NOMO-1 treated with DMSO at 0.1 percent for 48 hours (cell line): ENCODE measurements at regions not wholly inside any gene's neighbourhood (a gene's known extent, or its start where the extent isn't known, plus 50 kb on each side); places are given as distances from the start of the nearest gene placed in this dataset.

Source experiments
- DNase-seq: peaks from one replicate; lab custom pipeline; 2025; ENCODE audit not compliant: unreplicated experiment; lab: John Stamatoyannopoulos, UW

GRCh38 chr7:156487811-156488533 is 152.6 kb upstream of the RNF32 start:
- no peak for DNase-seq

- no peak for DNase-seq
Observed at GRCh38 chr7:156480671-156481070, 159.9 kb upstream of the RNF32 start.

- DNase-seq: peak; percentile 64
Observed at GRCh38 chr7:156479596-156479995, 161.0 kb upstream of the RNF32 start.

GRCh38 chr7:156478486-156478885 is 162.1 kb upstream of the RNF32 start:
- DNase-seq: no peak

- DNase-seq: no peak
Observed at GRCh38 chr7:156475666-156476065, 164.9 kb upstream of the RNF32 start.

- no peak for DNase-seq
Observed at GRCh38 chr7:156475179-156475578, 165.4 kb upstream of the RNF32 start.

- peak; percentile 69 for DNase-seq
Observed at GRCh38 chr7:156474241-156474743, 166.3 kb upstream of the RNF32 start.

- DNase-seq: no peak
Observed at GRCh38 chr7:156473476-156474240, 166.9 kb upstream of the RNF32 start.

- DNase-seq: no peak
Observed at GRCh38 chr7:156472267-156472666, 168.3 kb upstream of the RNF32 start.

- DNase-seq: no peak
Observed at GRCh38 chr7:156470399-156471320, 169.9 kb upstream of the RNF32 start.

GRCh38 chr7:156466955-156467625 is 173.5 kb upstream of the RNF32 start:
- DNase-seq: no peak

GRCh38 chr7:156466272-156466671 is 174.3 kb upstream of the RNF32 start:
- DNase-seq: no peak

GRCh38 chr7:156465186-156465585 is 175.4 kb upstream of the RNF32 start:
- DNase-seq: no peak

- DNase-seq: no peak
Observed at GRCh38 chr7:156464339-156464738, 176.2 kb upstream of the RNF32 start.

- no peak for DNase-seq
Observed at GRCh38 chr7:156463280-156463679, 177.3 kb upstream of the RNF32 start.

GRCh38 chr7:156461881-156462665 is 178.5 kb upstream of the RNF32 start:
- no peak for DNase-seq

GRCh38 chr7:156460858-156461627 is 179.5 kb upstream of the RNF32 start:
- no peak for DNase-seq

GRCh38 chr7:156459582-156459981 is 181.0 kb upstream of the RNF32 start:
- DNase-seq: no peak

- no peak for DNase-seq
Observed at GRCh38 chr7:156459067-156459466, 181.5 kb upstream of the RNF32 start.
